CD4-positive, alpha-beta memory T cell (primary cell): ENCODE measurements at regions not wholly inside any gene's neighbourhood (a gene's known extent, or its start where the extent isn't known, plus 50 kb on each side); places are given as distances from the start of the nearest gene placed in this dataset.

Source experiments
- CTCF ChIA-PET: fragments of 350-600 bp; sonication (Branson Sonifier 250); formaldehyde crosslinking; loops from one replicate; lab custom pipeline; 2021; ENCODE audit warnings: inconsistent platforms; ENCODE audit not compliant: partially characterized antibody; lab: Charles Lee
- POLR2A ChIA-PET: fragments of 350-600 bp; sonication (Branson Sonifier 250); formaldehyde crosslinking; loops from one replicate; lab custom pipeline; 2021; ENCODE audit not compliant: partially characterized antibody; lab: Charles Lee
- DNase-seq, 5 donors: peaks; one replicate each; pipeline versions ENCODE4 v3.0.0 to v3.0.0-alpha.2; 2020 to 2022; ENCODE audit warnings: mixed read lengths in 1 of 5
- H3K27ac ChIP-seq: one replicate; pipeline ENCODE4 v1.7.0; 2013; ENCODE audit warnings: low read depth, low read length
- H3K27me3 ChIP-seq: 2 replicates; pipeline ENCODE4 v1.7.0; 2013; ENCODE audit warnings: mild to moderate bottlenecking, low read length, moderate library complexity; ENCODE audit not compliant: insufficient read depth
- H3K36me3 ChIP-seq: 2 replicates; pipeline ENCODE4 v1.7.0; 2013; ENCODE audit warnings: mild to moderate bottlenecking, low read length, moderate library complexity; ENCODE audit not compliant: insufficient read depth
- H3K4me1 ChIP-seq: 2 replicates; pipeline ENCODE4 v1.7.0; 2013; ENCODE audit warnings: mild to moderate bottlenecking, low read length, moderate library complexity; ENCODE audit not compliant: insufficient read depth
- H3K4me3 ChIP-seq, 2 donors: one replicate each; pipeline ENCODE4 v1.7.0; 2013; ENCODE audit warnings: low read length in 2 of 2, mild to moderate bottlenecking in 1 of 2
- H3K9me3 ChIP-seq, 2 donors: one replicate each; pipeline ENCODE4 v1.7.0; 2013; ENCODE audit warnings: low read length in 2 of 2, control low read depth in 1 of 2; ENCODE audit not compliant: control insufficient read depth in 1 of 2
- H3K27ac Mint-ChIP-seq, 7 donors: one replicate each; pipeline ENCODE4 v1.8.0; 2020 to 2021; ENCODE audit warnings: mixed read lengths in 7 of 7, mild to moderate bottlenecking in 6 of 7, inconsistent platforms in 3 of 7, moderate library complexity in 3 of 7
- H3K27me3 Mint-ChIP-seq, 2 donors: one replicate each; pipeline ENCODE4 v1.8.0; 2020 to 2021; ENCODE audit warnings: mixed read lengths in 2 of 2
- H3K36me3 Mint-ChIP-seq, 2 donors: one replicate each; pipeline ENCODE4 v1.8.0; 2020 to 2021; ENCODE audit warnings: mixed read lengths in 2 of 2, inconsistent platforms in 1 of 2, mild to moderate bottlenecking in 1 of 2
- H3K4me1 Mint-ChIP-seq, 4 donors: one replicate each; pipeline ENCODE4 v1.8.0; 2020 to 2021; ENCODE audit warnings: mixed read lengths in 4 of 4, mild to moderate bottlenecking in 1 of 4
- H3K4me3 Mint-ChIP-seq, 8 donors: one replicate each; pipeline ENCODE4 v1.8.0; 2020 to 2021; ENCODE audit warnings: mixed read lengths in 8 of 8, mild to moderate bottlenecking in 7 of 8, moderate library complexity in 6 of 8, inconsistent platforms in 3 of 8
- H3K9me3 Mint-ChIP-seq, 8 donors: one replicate each; pipeline ENCODE4 v1.8.0; 2020 to 2021; ENCODE audit warnings: mixed read lengths in 8 of 8, mild to moderate bottlenecking in 5 of 8, inconsistent platforms in 3 of 8, moderate library complexity in 1 of 8
- intact Hi-C: fragments of 100-400 bp; cut with micrococcal nuclease; formaldehyde crosslinking; loops from one replicate; pipeline ENCODE4 v1.15.1; 2023

- Histone ChIP-seq H3K4me3 (no peak overlapping the region), H3K27ac (no peak overlapping the region), H3K27me3 (no peaks in the 10 kb centered on the region), H3K36me3 (no peaks in the 10 kb centered on the region), H3K9me3 (no peaks in the 10 kb centered on the region), H3K4me1 (no peaks in the 10 kb centered on the region)
- no peak for DNase-seq
- ChIA-PET CTCF (no interaction called here), POLR2A (no interaction called here)
- intact Hi-C loops, result no loop called here
- H3K9me3 Mint-ChIP-seq, result peaks cover 0 to 25% (median 8%) of the 10 kb centered on the region in 8 donors
- H3K4me1 Mint-ChIP-seq, result no peaks in the 10 kb centered on the region
- H3K27me3 Mint-ChIP-seq, result no peaks in the 10 kb centered on the region
- no peak overlapping the region for H3K4me3 Mint-ChIP-seq
- H3K36me3 Mint-ChIP-seq, result no peaks in the 10 kb centered on the region
- no peak overlapping the region for H3K27ac Mint-ChIP-seq
These were observed 930.0 kb upstream of the PTPRD start for GRCh38 chr9:11542781-11543180.

- DNase-seq, result no peak
- peaks cover 0 to 5% of the 10 kb centered on the region in 2 donors for H3K9me3 ChIP-seq
- Mint-ChIP-seq H3K4me3 (no peak overlapping the region), H3K36me3 (no peaks in the 10 kb centered on the region), H3K4me1 (no peaks in the 10 kb centered on the region), H3K27me3 (no peaks in the 10 kb centered on the region), H3K27ac (no peak overlapping the region), H3K9me3 (peaks cover 0 to 30% (median 13%) of the 10 kb centered on the region in 8 donors)
- H3K27me3 ChIP-seq, result no peaks in the 10 kb centered on the region
- intact Hi-C loops, result no loop called here
- no peak overlapping the region for H3K4me3 ChIP-seq
- ChIA-PET POLR2A (no interaction called here), CTCF (no interaction called here)
- H3K36me3 ChIP-seq, result no peaks in the 10 kb centered on the region
- no peak overlapping the region for H3K27ac ChIP-seq
- H3K4me1 ChIP-seq, result no peaks in the 10 kb centered on the region
These were observed 933.4 kb upstream of the PTPRD start for GRCh38 chr9:11546231-11546630.

GRCh38 chr9:11549311-11549794 is 936.6 kb upstream of the PTPRD start:
- Histone ChIP-seq H3K27ac (no peak overlapping the region), H3K9me3 (peaks cover 0 to 5% of the 10 kb centered on the region in 2 donors), H3K36me3 (no peaks in the 10 kb centered on the region), H3K4me3 (no peak overlapping the region), H3K4me1 (no peaks in the 10 kb centered on the region), H3K27me3 (no peaks in the 10 kb centered on the region)
- intact Hi-C loops, result no loop called here
- Mint-ChIP-seq H3K9me3 (peaks cover 0 to 41% (median 13%) of the 10 kb centered on the region in 8 donors), H3K36me3 (no peaks in the 10 kb centered on the region), H3K4me1 (no peaks in the 10 kb centered on the region), H3K27ac (no peak overlapping the region), H3K27me3 (no peaks in the 10 kb centered on the region), H3K4me3 (no peak overlapping the region)
- no peak for DNase-seq
- ChIA-PET POLR2A (no interaction called here), CTCF (no interaction called here)

- Histone ChIP-seq H3K4me3 (no peak overlapping the region), H3K4me1 (no peaks in the 10 kb centered on the region), H3K27ac (no peak overlapping the region), H3K27me3 (no peaks in the 10 kb centered on the region), H3K9me3 (peaks cover 0 to 5% of the 10 kb centered on the region in 2 donors), H3K36me3 (no peaks in the 10 kb centered on the region)
- H3K36me3 Mint-ChIP-seq, result no peaks in the 10 kb centered on the region
- CTCF ChIA-PET, result no interaction called here
- intact Hi-C loops, result no loop called here
- POLR2A ChIA-PET, result no interaction called here
- no peaks in the 10 kb centered on the region for H3K4me1 Mint-ChIP-seq
- H3K27ac Mint-ChIP-seq, result no peak overlapping the region
- DNase-seq, result no peak
- H3K9me3 Mint-ChIP-seq, result peaks cover 0 to 33% (median 13%) of the 10 kb centered on the region in 8 donors
- H3K27me3 Mint-ChIP-seq, result no peaks in the 10 kb centered on the region
- H3K4me3 Mint-ChIP-seq, result no peak overlapping the region
These were observed 938.3 kb upstream of the PTPRD start for GRCh38 chr9:11551106-11551505.

GRCh38 chr9:11558043-11558442 is 945.2 kb upstream of the PTPRD start:
- Mint-ChIP-seq H3K27me3 (no peaks in the 10 kb centered on the region), H3K9me3 (peaks cover 0 to 31% (median 20%) of the 10 kb centered on the region in 8 donors), H3K36me3 (no peaks in the 10 kb centered on the region), H3K4me3 (no peak overlapping the region), H3K4me1 (no peaks in the 10 kb centered on the region), H3K27ac (no peak overlapping the region)
- no peak for DNase-seq
- intact Hi-C loops, result no loop called here
- no peak overlapping the region for H3K27ac ChIP-seq
- H3K36me3 ChIP-seq, result no peaks in the 10 kb centered on the region
- ChIA-PET POLR2A (no interaction called here), CTCF (no interaction called here)
- H3K9me3 ChIP-seq, result peaks cover 0 to 9% of the 10 kb centered on the region in 2 donors
- no peaks in the 10 kb centered on the region for H3K27me3 ChIP-seq
- no peaks in the 10 kb centered on the region for H3K4me1 ChIP-seq
- no peak overlapping the region for H3K4me3 ChIP-seq

GRCh38 chr9:11559001-11559776 is 946.4 kb upstream of the PTPRD start:
- Mint-ChIP-seq H3K4me1 (no peaks in the 10 kb centered on the region), H3K36me3 (no peaks in the 10 kb centered on the region), H3K9me3 (peaks cover 0 to 38% (median 24%) of the 10 kb centered on the region in 8 donors), H3K27ac (no peak overlapping the region), H3K27me3 (no peaks in the 10 kb centered on the region), H3K4me3 (no peak overlapping the region)
- H3K9me3 ChIP-seq, result peaks cover 0 to 9% of the 10 kb centered on the region in 2 donors
- POLR2A ChIA-PET, result no interaction called here
- H3K4me1 ChIP-seq, result no peaks in the 10 kb centered on the region
- CTCF ChIA-PET, result no interaction called here
- H3K36me3 ChIP-seq, result no peaks in the 10 kb centered on the region
- no peaks in the 10 kb centered on the region for H3K27me3 ChIP-seq
- no peak for DNase-seq
- intact Hi-C loops, result no loop called here
- no peak overlapping the region for H3K27ac ChIP-seq
- H3K4me3 ChIP-seq, result no peak overlapping the region

GRCh38 chr9:11577522-11577921 is 964.7 kb upstream of the PTPRD start:
- Histone ChIP-seq H3K9me3 (no peaks in the 10 kb centered on the region), H3K36me3 (no peaks in the 10 kb centered on the region), H3K27ac (no peak overlapping the region), H3K4me1 (no peaks in the 10 kb centered on the region), H3K27me3 (no peaks in the 10 kb centered on the region), H3K4me3 (no peak overlapping the region)
- DNase-seq, result no peak
- intact Hi-C loops, result no loop called here
- no peaks in the 10 kb centered on the region for H3K4me1 Mint-ChIP-seq
- H3K36me3 Mint-ChIP-seq, result no peaks in the 10 kb centered on the region
- H3K27ac Mint-ChIP-seq, result no peak overlapping the region
- H3K4me3 Mint-ChIP-seq, result no peak overlapping the region
- ChIA-PET CTCF (interaction anchor here (1.5 kb wide), 1 partner anchor 10 kb away, joined by 3 read pairs; no protein-coding TSS in a partner anchor), POLR2A (no interaction called here)
- H3K27me3 Mint-ChIP-seq, result no peaks in the 10 kb centered on the region
- H3K9me3 Mint-ChIP-seq, result peaks cover 3 to 27% (median 11%) of the 10 kb centered on the region in 8 donors
